Thyroid gland (tissue), 4 donors: ENCODE measurements at regions not wholly inside any gene's neighbourhood (a gene's known extent, or its start where the extent isn't known, plus 50 kb on each side); places are given as distances from the start of the nearest gene placed in this dataset.

Experiments
- POLR2A ChIP-seq, 2 donors: fragments of 450-650 bp; IDR thresholded peaks; one replicate each; pipeline ENCODE4 v1.6.1; 2017; ENCODE audit warnings: antibody characterized with exemption in 2 of 2, mild to moderate bottlenecking in 2 of 2, moderate library complexity in 1 of 2
- TF ChIP-seq, protein P1 (sequence below), 6 experiments: fragments of 200-600 bp in 3 of 6; fragments of 450-650 bp in 3 of 6; sonication (generic) in 3 of 6; IDR thresholded peaks; one replicate each; pipeline ENCODE4 v1.5.1; 2016 to 2019; ENCODE audit warnings: antibody characterized with exemption in 6 of 6, mild to moderate bottlenecking in 2 of 6, inconsistent platforms in 1 of 6, moderate library complexity in 1 of 6

DNA sequence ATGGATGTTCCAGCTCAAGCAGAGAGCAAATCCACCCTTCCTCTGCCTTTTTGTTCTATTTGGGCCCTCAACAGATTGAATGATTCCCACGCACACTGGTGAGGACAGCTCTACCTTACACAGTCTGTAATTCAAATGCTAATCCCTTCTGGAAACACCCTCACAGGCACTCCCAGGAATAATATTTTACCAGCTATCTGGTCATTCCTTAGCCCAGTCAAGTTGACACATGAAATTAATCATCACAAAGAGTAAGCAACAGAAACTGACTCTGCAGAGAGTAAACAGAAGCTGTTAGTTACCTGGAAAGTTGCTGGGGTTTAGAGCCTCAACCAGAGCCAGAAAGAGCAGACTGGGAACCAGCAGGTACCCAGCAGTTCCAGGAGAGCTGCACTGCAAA, 75.5 kb upstream of the MMP2 start:
- TF ChIP-seq, protein P1, sequence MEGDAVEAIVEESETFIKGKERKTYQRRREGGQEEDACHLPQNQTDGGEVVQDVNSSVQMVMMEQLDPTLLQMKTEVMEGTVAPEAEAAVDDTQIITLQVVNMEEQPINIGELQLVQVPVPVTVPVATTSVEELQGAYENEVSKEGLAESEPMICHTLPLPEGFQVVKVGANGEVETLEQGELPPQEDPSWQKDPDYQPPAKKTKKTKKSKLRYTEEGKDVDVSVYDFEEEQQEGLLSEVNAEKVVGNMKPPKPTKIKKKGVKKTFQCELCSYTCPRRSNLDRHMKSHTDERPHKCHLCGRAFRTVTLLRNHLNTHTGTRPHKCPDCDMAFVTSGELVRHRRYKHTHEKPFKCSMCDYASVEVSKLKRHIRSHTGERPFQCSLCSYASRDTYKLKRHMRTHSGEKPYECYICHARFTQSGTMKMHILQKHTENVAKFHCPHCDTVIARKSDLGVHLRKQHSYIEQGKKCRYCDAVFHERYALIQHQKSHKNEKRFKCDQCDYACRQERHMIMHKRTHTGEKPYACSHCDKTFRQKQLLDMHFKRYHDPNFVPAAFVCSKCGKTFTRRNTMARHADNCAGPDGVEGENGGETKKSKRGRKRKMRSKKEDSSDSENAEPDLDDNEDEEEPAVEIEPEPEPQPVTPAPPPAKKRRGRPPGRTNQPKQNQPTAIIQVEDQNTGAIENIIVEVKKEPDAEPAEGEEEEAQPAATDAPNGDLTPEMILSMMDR (IDR thresholded peaks at IDR 0.05), result no peak
- TF ChIP-seq POLR2A (IDR thresholded peaks at IDR 0.05), result no peak
